ENCODE measurements at regions not wholly inside any gene's neighbourhood (a gene's known extent, or its start where the extent isn't known, plus 50 kb on each side); places are given as distances from the start of the nearest gene placed in this dataset.

- TF ChIP-seq PCBP1 (IDR thresholded peaks at IDR 0.05; ENCODE audit: low read depth, low read length, poor library complexity, severe bottlenecking), result no peak
- TF ChIP-seq ILF3 (IDR thresholded peaks at IDR 0.05; ENCODE audit: borderline replicate concordance), result no peak
- no peak for TF ChIP-seq CTBP1 (IDR thresholded peaks at IDR 0.05; ENCODE audit: borderline replicate concordance)
- no peak for TF ChIP-seq ZNF785 (CRISPR knock-in tag; IDR thresholded peaks at IDR 0.05)
- no peak for TF ChIP-seq BRD4 (IDR thresholded peaks at IDR 0.05)
- TF ChIP-seq EGR1 (conservative IDR thresholded peaks at IDR 0.05), result no peak
Observed at GRCh38 chr15:93167291-93167690, 78.3 kb upstream of the RGMA start (continued).

GRCh38 chr15:93166675-93167074, 77.7 kb upstream of the RGMA start:
- H2AFZ ChIP-seq (ENCODE audit: low read depth, low read length), result no peak overlapping the region
- no peak overlapping the region for H3K4me2 ChIP-seq (ENCODE audit: insufficient read depth, low read length)
- ATAC-seq (no peak), FAIRE-seq (no peak), DNase-seq (ENCODE audit: extremely low read depth in 1 of 4, low spot score in 3 of 4) (no peak)
- CTCF ChIA-PET (ENCODE audit: low intra/inter-chr PET ratio), result no interaction called here
- no peaks in the 10 kb centered on the region for H4K20me1 ChIP-seq (replicated peaks; ENCODE audit: control insufficient read depth, insufficient read depth, low read length)
- H3K4me1 ChIP-seq (replicated peaks in 1 of 2; ENCODE audit: control insufficient read depth in 2 of 2, insufficient read depth in 2 of 2, low read length in 2 of 2), result no peaks in the 10 kb centered on the region
- TF ChIP-seq TFAM (CRISPR knock-in tag; conservative IDR thresholded peaks at IDR 0.05), result no peak
- no peak for TF ChIP-seq ZNF589 (CRISPR knock-in tag; IDR thresholded peaks at IDR 0.05; ENCODE audit: low read depth)
- TF ChIP-seq ZNF24 (IDR thresholded peaks at IDR 0.05), result 0 out of 2 replicates have a peak, but pooled peaks have one; percentile 78
- TF ChIP-seq THAP12 (CRISPR knock-in tag; IDR thresholded peaks at IDR 0.05), result no peak
- no peaks in the 10 kb centered on the region for H3K36me3 ChIP-seq (ENCODE audit: control insufficient read depth, insufficient read depth, low read length)
- 0% methylated on average over 8 of the region's 8 CpGs for WGBS (ENCODE audit: insufficient coverage, low coverage, missing lambda C conversion rate)
- H3K9me1 ChIP-seq (ENCODE audit: control insufficient read depth, insufficient read depth, low read length), result no peaks in the 10 kb centered on the region
- H3K4me3 ChIP-seq, result no peak overlapping the region
- no peaks in the 10 kb centered on the region for H3K79me2 ChIP-seq (ENCODE audit: control insufficient read depth, insufficient read depth, low read length)
- in situ Hi-C loops (cut with MboI), result no loop called here
- H3K27me3 ChIP-seq (ENCODE audit: control insufficient read depth in 2 of 2, insufficient read depth in 2 of 2, low read length in 2 of 2), result peaks cover 3 to 27% of the 10 kb centered on the region in 2 experiments; a peak in 3 of 5 replicates
- no peaks in the 10 kb centered on the region for H3K9me3 ChIP-seq (replicated peaks; ENCODE audit: control insufficient read depth, insufficient read depth, low read depth, low read length)
- H3K9ac ChIP-seq (ENCODE audit: insufficient read depth in 1 of 2, low read depth in 2 of 2, low read length in 2 of 2), result no peak overlapping the region
- no peak overlapping the region for H3K27ac ChIP-seq (ENCODE audit: extremely low read depth, low read depth, low read length)
- intact Hi-C loops (cut with micrococcal nuclease), result no loop called here
- POLR2A ChIA-PET, result no interaction called here
- no TSS peak for BruUV-seq (replicated peaks)

Measured in K562 (cell line).